HCT116 (cell line): ENCODE measurements at regions not wholly inside any gene's neighbourhood (a gene's known extent, or its start where the extent isn't known, plus 50 kb on each side); places are given as distances from the start of the nearest gene placed in this dataset.

Source experiments
- ATAC-seq: fragments of 200-7000 bp; cut with Tn5 transposase; 2 replicates; pipeline ENCODE4 v1.9.1; 2020; ENCODE audit warnings: mild to moderate bottlenecking, moderate library complexity
- BruUV-seq: library from RNA; stranded (reverse); fragments of 400-500 nt; replicated peaks from 2 replicates; lab custom pipeline; 2021; lab: Mats Ljungman, UMichigan
- CTCF ChIA-PET: fragments of 300-600 bp; sonication (Branson Sonifier 250); formaldehyde crosslinking; loops from one replicate; lab custom pipeline; 2021; ENCODE audit warnings: antibody characterized with exemption; lab: Charles Lee
- POLR2A ChIA-PET: fragments of 300-600, 350-600 bp; sonication (Branson Sonifier 250); formaldehyde crosslinking; loops from one replicate; lab custom pipeline; 2021; ENCODE audit warnings: antibody characterized with exemption; lab: Charles Lee
- RAD21 ChIA-PET, 2 experiments: fragments of 300-600 bp; sonication (Branson Sonifier 250); formaldehyde crosslinking; loops; one replicate each; lab custom pipeline; 2023; ENCODE audit warnings: low total read pairs in 2 of 2; ENCODE audit not compliant: uncharacterized antibody in 2 of 2, unreplicated experiment in 2 of 2, low non-redundant PET in 1 of 2; lab: Charles Lee
- DNase-seq: peaks from one replicate; pipeline ENCODE4 v3.0.0-alpha.2; 2010; ENCODE audit warnings: low read depth, low spot score
- H2AFZ ChIP-seq: fragments of 200-600 bp; shearing (Covaris generic), sonication (generic); 2 replicates; pipeline ENCODE4 v1.6.1; 2017; ENCODE audit warnings: low read depth, mixed run types, mixed read lengths, antibody characterized with exemption, low read length; ENCODE audit not compliant: poor library complexity, severe bottlenecking
- H3K27ac ChIP-seq: 2 replicates; pipeline ENCODE4 v1.5.1; 2012; ENCODE audit warnings: low read depth, low read length
- H3K27me3 ChIP-seq: fragments of 200-600 bp; sonication (generic); 2 replicates; pipeline ENCODE4 v1.6.1; 2016; ENCODE audit warnings: mixed run types, low read length, mixed read lengths; ENCODE audit not compliant: insufficient read depth
- H3K36me3 ChIP-seq, 2 experiments: fragments of 200-500 bp in 1 of 2; fragments of 200-600 bp in 1 of 2; sonication (Bioruptor generic) in 1 of 2; sonication (generic) in 1 of 2; 2 replicates each; pipeline versions ENCODE4 v1.5.1 to v1.6.1; 2014 to 2016; ENCODE audit warnings: low read length in 2 of 2, inconsistent platforms in 1 of 2, mixed read lengths in 1 of 2, mixed run types in 1 of 2; ENCODE audit not compliant: insufficient read depth in 2 of 2, control insufficient read depth in 1 of 2
- H3K4me1 ChIP-seq, 2 experiments: fragments of 200-600 bp in 1 of 2; sonication (generic) in 1 of 2; 2 replicates each; pipeline versions ENCODE4 v1.5.1 to v1.6.1; 2012 to 2017; ENCODE audit warnings: low read length in 2 of 2, inconsistent platforms in 1 of 2, mild to moderate bottlenecking in 1 of 2, mixed read lengths in 1 of 2, mixed run types in 1 of 2, moderate library complexity in 1 of 2; ENCODE audit not compliant: insufficient read depth in 2 of 2, control insufficient read depth in 1 of 2
- H3K4me2 ChIP-seq: fragments of 200-600 bp; sonication (generic); 2 replicates; pipeline ENCODE4 v1.6.1; 2017; ENCODE audit warnings: mixed run types, low read length, mixed read lengths
- H3K4me3 ChIP-seq, 2 experiments: fragments of 200-600 bp in 1 of 2; sonication (generic) in 1 of 2; replicated peaks in 1 of 2; 2 replicates each; pipeline ENCODE4 v1.5.1; 2011 to 2016; ENCODE audit warnings: low read length in 2 of 2, control low read depth in 1 of 2, low read depth in 1 of 2, mild to moderate bottlenecking in 1 of 2, mixed read lengths in 1 of 2, mixed run types in 1 of 2
- H3K79me2 ChIP-seq: fragments of 200-600 bp; sonication (generic); 2 replicates; pipeline ENCODE4 v1.6.1; 2017; ENCODE audit warnings: mild to moderate bottlenecking, mixed run types, low read length, moderate library complexity, mixed read lengths; ENCODE audit not compliant: insufficient read depth
- H3K9ac ChIP-seq: fragments of 200-600 bp; sonication (generic); 2 replicates; pipeline ENCODE4 v1.6.1; 2016; ENCODE audit warnings: low read length, mixed read lengths
- H3K9me2 ChIP-seq: fragments of 200-600 bp; sonication (generic), shearing (Covaris generic); 2 replicates; pipeline ENCODE4 v1.6.1; 2017; ENCODE audit warnings: mixed run types, mild to moderate bottlenecking, moderate library complexity; ENCODE audit not compliant: insufficient read depth
- H3K9me3 ChIP-seq, 2 experiments: fragments of 200-500 bp in 1 of 2; fragments of 200-600 bp in 1 of 2; sonication (Bioruptor generic) in 1 of 2; sonication (generic) in 1 of 2; 2 replicates each; pipeline ENCODE4 v1.6.1; 2014 to 2017; ENCODE audit warnings: low read length in 2 of 2, mixed read lengths in 2 of 2, inconsistent platforms in 1 of 2, low read depth in 1 of 2, mild to moderate bottlenecking in 1 of 2, mixed run types in 1 of 2, moderate library complexity in 1 of 2; ENCODE audit not compliant: control insufficient read depth in 1 of 2, insufficient read depth in 1 of 2
- H4K20me1 ChIP-seq: fragments of 200-600 bp; sonication (generic), shearing (Covaris generic); 2 replicates; pipeline ENCODE4 v1.6.1; 2017; ENCODE audit warnings: mixed run types, mild to moderate bottlenecking, moderate library complexity; ENCODE audit not compliant: insufficient read depth
- CBX3 ChIP-seq: IDR thresholded peaks from 2 replicates; pipeline ENCODE4 v1.6.1; 2012; ENCODE audit warnings: low read depth
- EGR1 ChIP-seq: IDR thresholded peaks from 2 replicates; pipeline ENCODE4 v1.6.1; 2012; ENCODE audit warnings: low read depth
- POLR2A ChIP-seq: IDR thresholded peaks from 2 replicates; pipeline ENCODE4 v1.7.0; 2011; ENCODE audit warnings: borderline replicate concordance; ENCODE audit not compliant: insufficient read depth, insufficient read length; ENCODE audit errors: extremely low read depth
- POLR2AphosphoS5 ChIP-seq: IDR thresholded peaks from 2 replicates; pipeline ENCODE4 v1.6.1; 2011; ENCODE audit warnings: mild to moderate bottlenecking, low read depth, low read length, moderate library complexity
- SIN3A ChIP-seq: IDR thresholded peaks from 2 replicates; pipeline ENCODE4 v1.6.1; 2012; ENCODE audit warnings: low read depth
- SRF ChIP-seq: IDR thresholded peaks from 2 replicates; pipeline ENCODE4 v1.6.1; 2012; ENCODE audit warnings: low read depth
- TCF7L2 ChIP-seq: IDR thresholded peaks from 2 replicates; pipeline ENCODE4 v1.7.0; 2011; ENCODE audit warnings: borderline replicate concordance, inconsistent platforms; ENCODE audit not compliant: insufficient read depth, insufficient read length; ENCODE audit errors: extremely low read depth
- YY1 ChIP-seq: IDR thresholded peaks from 2 replicates; pipeline ENCODE4 v1.6.1; 2011; ENCODE audit warnings: low read length, low read depth, moderate library complexity, mild to moderate bottlenecking; ENCODE audit not compliant: insufficient replicate concordance; ENCODE audit errors: extremely low read depth
- ZFX ChIP-seq: fragments of 450-650 bp; IDR thresholded peaks from 2 replicates; pipeline ENCODE4 v1.6.1; 2017
- intact Hi-C: fragments of 100-400 bp; cut with micrococcal nuclease; formaldehyde crosslinking; loops from 2 replicates; pipeline ENCODE4 v1.10.0; 2022
- TF ChIP-seq, protein P1 (sequence below): IDR thresholded peaks from 2 replicates; pipeline ENCODE4 v1.6.1; 2012

- POLR2A ChIA-PET, result no interaction called here
- no TSS peak for BruUV-seq
These were observed 198.6 kb downstream of the SHOX start for GRCh38 chrX:829145-829544.

DNA sequence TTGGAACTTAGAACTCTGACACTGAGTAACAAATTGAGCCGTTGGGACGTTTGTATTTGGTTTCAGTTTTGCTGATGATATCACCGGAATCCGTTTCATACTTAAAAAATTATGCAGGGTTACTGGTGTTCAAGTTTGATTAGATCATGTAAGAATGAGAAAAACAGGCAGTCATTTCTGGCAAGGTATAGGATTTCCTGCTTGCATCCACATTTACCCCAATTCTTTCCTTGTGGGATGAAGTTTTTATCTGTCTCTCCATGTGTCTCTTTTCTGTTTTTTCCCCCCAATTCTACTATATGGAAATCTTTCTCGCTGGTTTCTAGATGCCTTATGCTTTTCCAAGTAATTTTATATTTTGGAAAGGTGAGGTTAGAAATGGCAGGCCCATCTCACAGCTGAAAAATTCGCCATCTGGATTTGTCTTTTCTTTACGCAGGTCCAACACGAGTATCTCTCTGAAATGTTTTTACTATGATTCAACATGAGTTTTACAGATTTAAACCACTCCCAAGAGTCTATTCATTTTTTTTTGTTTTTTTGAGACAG is 197.9 kb downstream of the SHOX start:
- Histone ChIP-seq H3K4me1 (no peaks in the 10 kb centered on the region), H2AFZ (no peak overlapping the region), H3K27ac (no peak overlapping the region), H3K79me2 (no peaks in the 10 kb centered on the region), H3K36me3 (no peaks in the 10 kb centered on the region), H3K9me3 (no peaks in the 10 kb centered on the region), H3K27me3 (no peaks in the 10 kb centered on the region), H3K9me2 (no peaks in the 10 kb centered on the region), H3K4me2 (no peak overlapping the region), H3K9ac (no peak overlapping the region), H4K20me1 (no peaks in the 10 kb centered on the region), H3K4me3 (no peak overlapping the region)
- ChIA-PET RAD21 (no interaction called here), CTCF (no interaction called here), POLR2A (no interaction called here)
- DNase-seq, result no peak
- no TSS peak for BruUV-seq
- intact Hi-C loops, result no loop called here
- no peak for TF ChIP-seq YY1
- no peak for TF ChIP-seq CBX3
- TF ChIP-seq TCF7L2, result no peak
- TF ChIP-seq EGR1, result no peak
- no peak for TF ChIP-seq SIN3A
- no peak for TF ChIP-seq POLR2AphosphoS5
- TF ChIP-seq ZFX, result no peak
- TF ChIP-seq, protein P1, sequence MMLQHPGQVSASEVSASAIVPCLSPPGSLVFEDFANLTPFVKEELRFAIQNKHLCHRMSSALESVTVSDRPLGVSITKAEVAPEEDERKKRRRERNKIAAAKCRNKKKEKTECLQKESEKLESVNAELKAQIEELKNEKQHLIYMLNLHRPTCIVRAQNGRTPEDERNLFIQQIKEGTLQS, result no peak
- ATAC-seq, result no peak

More at GRCh38 chrX:829145-829544, 198.6 kb downstream of the SHOX start:
- ATAC-seq (no peak), DNase-seq (no peak)
- Histone ChIP-seq H3K79me2 (no peaks in the 10 kb centered on the region), H3K27me3 (no peaks in the 10 kb centered on the region), H3K4me1 (no peaks in the 10 kb centered on the region), H3K9ac (no peak overlapping the region), H4K20me1 (no peaks in the 10 kb centered on the region), H3K9me3 (no peaks in the 10 kb centered on the region), H3K4me2 (no peak overlapping the region), H3K27ac (no peak overlapping the region), H3K9me2 (no peaks in the 10 kb centered on the region), H2AFZ (no peak overlapping the region), H3K36me3 (no peaks in the 10 kb centered on the region), H3K4me3 (no peak overlapping the region)
- ChIA-PET RAD21 (no interaction called here), CTCF (no interaction called here)
- intact Hi-C loops, result no loop called here
- TF ChIP-seq SRF (no peak), POLR2A (no peak)
